T-cell (primary cell): ENCODE measurements at regions not wholly inside any gene's neighbourhood (a gene's known extent, or its start where the extent isn't known, plus 50 kb on each side); places are given as distances from the start of the nearest gene placed in this dataset.

Experiments used
- ATAC-seq, 4 experiments: fragments of 200-7000 bp in 3 of 4; fragments of 150-1000 bp in 1 of 4; cut with Tn5 transposase; replicated peaks in 1 of 4; 1 replicate in 3 of 4; 2 replicates in 1 of 4; pipeline ENCODE4 v1.10.0; 2021; ENCODE audit warnings: moderate library complexity in 3 of 4, mild to moderate bottlenecking in 2 of 4, moderate number of reproducible peaks in 1 of 4
- CTCF ChIA-PET, 2 donors: fragments of 300-600 bp; sonication (Branson Sonifier 250); formaldehyde crosslinking; loops; one replicate each; lab custom pipeline; 2022; ENCODE audit warnings: antibody characterized with exemption in 2 of 2; lab: Charles Lee
- POLR2A ChIA-PET, 2 donors: fragments of 300-600 bp; sonication (Branson Sonifier 250); formaldehyde crosslinking; loops; one replicate each; lab custom pipeline; 2022; ENCODE audit warnings: antibody characterized with exemption in 2 of 2; lab: Charles Lee
- DNase-seq, 35 experiments: peaks; one replicate each; pipeline versions ENCODE4 v3.0.0 to v3.0.0-alpha.2; 2013 to 2023
- H3K27ac ChIP-seq: one replicate; pipeline ENCODE4 v1.5.1; 2013; ENCODE audit warnings: low read length
- H3K27me3 ChIP-seq, 2 experiments: replicated peaks in 1 of 2; 1 replicate in 1 of 2; 2 replicates in 1 of 2; pipeline versions ENCODE4 v1.6.1 to v1.7.0; 2013; ENCODE audit warnings: low read length in 1 of 2, mixed read lengths in 1 of 2; ENCODE audit not compliant: control insufficient read depth in 2 of 2, insufficient read depth in 2 of 2; ENCODE audit errors: extremely low read depth in 1 of 2
- H3K36me3 ChIP-seq, 2 donors: 1 replicate in 1 of 2; 2 replicates in 1 of 2; pipeline versions ENCODE4 v1.6.1 to v1.7.0; 2013; ENCODE audit warnings: low read length in 1 of 2; ENCODE audit not compliant: control insufficient read depth in 2 of 2, insufficient read depth in 1 of 2; ENCODE audit errors: extremely low read depth in 1 of 2
- H3K4me1 ChIP-seq, 2 experiments: 1 replicate in 1 of 2; 2 replicates in 1 of 2; pipeline versions ENCODE4 v1.6.1 to v1.7.0; 2013; ENCODE audit warnings: low read length in 2 of 2, mixed read lengths in 1 of 2; ENCODE audit not compliant: insufficient read depth in 2 of 2, control insufficient read depth in 1 of 2; ENCODE audit errors: extremely low read depth in 1 of 2
- H3K4me3 ChIP-seq, 2 donors: 1 replicate in 1 of 2; 2 replicates in 1 of 2; pipeline versions ENCODE4 v1.5.1 to v1.7.0; 2013; ENCODE audit warnings: mild to moderate bottlenecking in 2 of 2, low read length in 1 of 2, moderate library complexity in 1 of 2; ENCODE audit not compliant: control insufficient read depth in 1 of 2; ENCODE audit errors: extremely low read depth in 1 of 2
- H3K9me3 ChIP-seq: 2 replicates; pipeline ENCODE4 v1.7.0; 2013
- H3K27ac Mint-ChIP-seq, 2 donors: one replicate each; pipeline ENCODE4 v1.8.0; 2020 to 2021; ENCODE audit warnings: mild to moderate bottlenecking in 2 of 2, mixed read lengths in 2 of 2
- H3K27me3 Mint-ChIP-seq, 2 donors: one replicate each; pipeline ENCODE4 v1.8.0; 2021 to 2022; ENCODE audit warnings: mixed read lengths in 2 of 2
- H3K36me3 Mint-ChIP-seq: one replicate; pipeline ENCODE4 v1.8.0; 2021; ENCODE audit warnings: mixed read lengths
- H3K4me1 Mint-ChIP-seq, 3 donors: one replicate each; pipeline ENCODE4 v1.8.0; 2020 to 2022; ENCODE audit warnings: mixed read lengths in 3 of 3, mild to moderate bottlenecking in 1 of 3
- H3K4me3 Mint-ChIP-seq, 3 donors: one replicate each; pipeline ENCODE4 v1.8.0; 2020 to 2022; ENCODE audit warnings: mild to moderate bottlenecking in 3 of 3, mixed read lengths in 3 of 3, moderate library complexity in 3 of 3
- H3K9me3 Mint-ChIP-seq, 3 donors: one replicate each; pipeline ENCODE4 v1.8.0; 2020 to 2022; ENCODE audit warnings: mixed read lengths in 3 of 3
- WGBS: methylation state at CpG from one replicate; pipeline ENCODE4 v1.1.5; 2013; ENCODE audit warnings: missing lambda C conversion rate; ENCODE audit not compliant: insufficient coverage; 5-methylcytosine and 5-hydroxymethylcytosine counted together

DNA sequence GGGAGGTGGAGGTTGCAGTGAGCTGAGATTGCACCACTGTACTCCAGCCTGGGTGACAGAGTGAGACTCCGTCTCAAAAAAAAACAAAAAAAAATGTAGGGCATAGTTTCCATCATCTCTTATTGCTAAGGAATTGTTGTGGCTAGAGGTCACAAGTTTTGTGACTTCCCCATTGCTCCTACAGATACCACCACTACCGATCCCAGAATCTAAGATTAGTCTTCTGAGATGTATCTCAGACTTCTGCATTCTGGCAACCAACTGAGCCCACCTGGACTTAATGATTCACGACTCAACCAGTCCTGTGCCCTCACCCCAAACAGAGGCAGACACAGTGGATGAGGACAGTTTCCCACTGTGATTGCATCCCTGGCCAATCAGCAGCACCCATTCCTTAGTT lies 148.9 kb downstream of the NECTIN1 start:
- DNase-seq = no peak
- Mint-ChIP-seq H3K9me3 (no peaks in the 10 kb centered on the region), H3K27me3 (peaks cover 53 to 54% of the 10 kb centered on the region in 2 donors), H3K27ac (no peak overlapping the region), H3K4me3 (no peak overlapping the region), H3K4me1 (peaks cover 0 to 10% (median 4%) of the 10 kb centered on the region in 3 donors), H3K36me3 (peaks cover 2% of the 10 kb centered on the region)
- ATAC-seq = no peak
- 45% methylated on average over 2 of the region's 3 CpGs for WGBS
- no peak overlapping the region for H3K4me3 ChIP-seq
- peaks cover 0 to 46% of the 10 kb centered on the region in 2 experiments for H3K27me3 ChIP-seq
- ChIA-PET CTCF (no interaction called here), POLR2A (no interaction called here)
- H3K9me3 ChIP-seq = no peaks in the 10 kb centered on the region
- H3K27ac ChIP-seq = no peak overlapping the region
- peaks cover 0 to 12% of the 10 kb centered on the region in 2 experiments for H3K4me1 ChIP-seq
- H3K36me3 ChIP-seq = no peaks in the 10 kb centered on the region

DNA sequence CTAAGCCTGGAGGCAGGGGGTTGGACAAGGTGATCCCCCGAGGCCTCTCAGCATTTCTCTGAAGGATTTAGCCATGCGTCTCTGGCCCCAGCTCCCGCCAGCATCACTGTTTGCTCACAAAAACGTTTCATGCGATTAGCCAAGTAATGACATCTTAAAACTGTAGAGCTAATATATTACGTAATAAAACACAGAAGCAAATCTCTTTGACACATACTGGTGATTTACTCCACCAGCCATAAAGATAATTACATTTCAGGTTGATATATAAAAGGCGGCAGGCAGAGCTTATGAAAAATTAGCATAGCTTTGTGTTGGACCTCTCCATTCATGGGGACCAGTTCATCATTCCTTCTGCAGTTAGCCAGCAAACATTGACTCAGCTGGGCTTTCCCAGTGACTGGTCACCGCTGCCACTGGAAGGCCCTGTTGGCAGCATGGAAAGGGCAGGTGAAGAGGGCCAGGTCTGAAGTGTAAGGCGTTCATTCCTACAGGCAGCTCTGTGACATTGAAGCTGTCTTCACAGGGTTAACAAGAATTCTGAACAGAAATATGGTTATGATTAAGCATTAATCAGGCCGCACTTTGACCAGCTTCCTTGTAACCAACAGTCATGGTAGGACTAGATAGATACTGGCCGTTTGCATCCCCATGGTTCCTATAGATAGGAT lies 150.3 kb downstream of the NECTIN1 start:
- H3K27ac ChIP-seq = no peak overlapping the region
- H3K36me3 ChIP-seq = no peaks in the 10 kb centered on the region
- CTCF ChIA-PET = interaction anchor here in 1 of 2 donors (0.6 kb wide), 1 partner anchor 10 kb away, joined by 5 read pairs; no protein-coding TSS in a partner anchor
- H3K4me3 ChIP-seq = no peak overlapping the region
- H3K9me3 ChIP-seq = no peaks in the 10 kb centered on the region
- Mint-ChIP-seq H3K36me3 (peaks cover 2% of the 10 kb centered on the region), H3K4me3 (no peak overlapping the region), H3K27ac (no peak overlapping the region), H3K4me1 (peaks cover 0 to 2% (median 0%) of the 10 kb centered on the region in 3 donors), H3K27me3 (peaks cover 44 to 51% of the 10 kb centered on the region in 2 donors), H3K9me3 (no peaks in the 10 kb centered on the region)
- WGBS = 85% methylated on average over 4 of the region's 11 CpGs
- POLR2A ChIA-PET = no interaction called here
- DNase-seq (no peak), ATAC-seq (no peak)
- H3K4me1 ChIP-seq = no peaks in the 10 kb centered on the region
- H3K27me3 ChIP-seq = peaks cover 0 to 32% of the 10 kb centered on the region in 2 experiments

- Histone ChIP-seq H3K4me3 (no peak overlapping the region), H3K36me3 (no peaks in the 10 kb centered on the region), H3K4me1 (no peaks in the 10 kb centered on the region), H3K9me3 (no peaks in the 10 kb centered on the region), H3K27ac (no peak overlapping the region), H3K27me3 (peaks cover 0 to 25% of the 10 kb centered on the region in 2 experiments)
- H3K27ac Mint-ChIP-seq = no peak overlapping the region
- H3K36me3 Mint-ChIP-seq = peaks cover 2% of the 10 kb centered on the region
- H3K9me3 Mint-ChIP-seq = no peaks in the 10 kb centered on the region
- no peaks in the 10 kb centered on the region for H3K4me1 Mint-ChIP-seq
- POLR2A ChIA-PET = interaction anchor here in 1 of 2 donors (0.5 to 0.6 kb wide), 2 partner anchors 103 to 154 kb away, joined by 3 to 10 read pairs; no protein-coding TSS in a partner anchor
- no peak overlapping the region for H3K4me3 Mint-ChIP-seq
- ATAC-seq (no peak), DNase-seq (no peak)
- CTCF ChIA-PET = no interaction called here
- 13% methylated on average over 1 of the region's 1 CpG for WGBS
- peaks cover 15 to 25% of the 10 kb centered on the region in 2 donors for H3K27me3 Mint-ChIP-seq
These were observed 150.9 kb upstream of the THY1 start for GRCh38 chr11:119573858-119574257.

GRCh38 chr11:119572481-119573424 lies 149.8 kb upstream of the THY1 start:
- Mint-ChIP-seq H3K9me3 (no peaks in the 10 kb centered on the region), H3K36me3 (peaks cover 2% of the 10 kb centered on the region), H3K4me1 (no peaks in the 10 kb centered on the region), H3K4me3 (no peak overlapping the region), H3K27me3 (peaks cover 14 to 25% of the 10 kb centered on the region in 2 donors), H3K27ac (no peak overlapping the region)
- ATAC-seq (no peak), DNase-seq (no peak)
- Histone ChIP-seq H3K36me3 (no peaks in the 10 kb centered on the region), H3K4me3 (no peak overlapping the region), H3K27me3 (peaks cover 0 to 21% of the 10 kb centered on the region in 2 experiments), H3K4me1 (no peaks in the 10 kb centered on the region), H3K27ac (no peak overlapping the region), H3K9me3 (no peaks in the 10 kb centered on the region)
- WGBS = 81% methylated on average over 3 of the region's 13 CpGs
- ChIA-PET POLR2A (no interaction called here), CTCF (no interaction called here)

- H3K4me3 ChIP-seq = no peak overlapping the region
- Mint-ChIP-seq H3K27me3 (peaks cover 9 to 15% of the 10 kb centered on the region in 2 donors), H3K9me3 (no peaks in the 10 kb centered on the region), H3K27ac (no peak overlapping the region), H3K36me3 (no peaks in the 10 kb centered on the region), H3K4me1 (no peaks in the 10 kb centered on the region), H3K4me3 (no peak overlapping the region)
- ATAC-seq = no peak
- peaks cover 0 to 20% of the 10 kb centered on the region in 2 experiments for H3K27me3 ChIP-seq
- 50% methylated on average over 2 of the region's 3 CpGs for WGBS
- H3K4me1 ChIP-seq = no peaks in the 10 kb centered on the region
- no peak for DNase-seq
- H3K27ac ChIP-seq = no peak overlapping the region
- ChIA-PET CTCF (no interaction called here), POLR2A (no interaction called here)
- H3K9me3 ChIP-seq = no peaks in the 10 kb centered on the region
- H3K36me3 ChIP-seq = no peaks in the 10 kb centered on the region
These were observed 148.3 kb upstream of the THY1 start for GRCh38 chr11:119571311-119571710.

DNA sequence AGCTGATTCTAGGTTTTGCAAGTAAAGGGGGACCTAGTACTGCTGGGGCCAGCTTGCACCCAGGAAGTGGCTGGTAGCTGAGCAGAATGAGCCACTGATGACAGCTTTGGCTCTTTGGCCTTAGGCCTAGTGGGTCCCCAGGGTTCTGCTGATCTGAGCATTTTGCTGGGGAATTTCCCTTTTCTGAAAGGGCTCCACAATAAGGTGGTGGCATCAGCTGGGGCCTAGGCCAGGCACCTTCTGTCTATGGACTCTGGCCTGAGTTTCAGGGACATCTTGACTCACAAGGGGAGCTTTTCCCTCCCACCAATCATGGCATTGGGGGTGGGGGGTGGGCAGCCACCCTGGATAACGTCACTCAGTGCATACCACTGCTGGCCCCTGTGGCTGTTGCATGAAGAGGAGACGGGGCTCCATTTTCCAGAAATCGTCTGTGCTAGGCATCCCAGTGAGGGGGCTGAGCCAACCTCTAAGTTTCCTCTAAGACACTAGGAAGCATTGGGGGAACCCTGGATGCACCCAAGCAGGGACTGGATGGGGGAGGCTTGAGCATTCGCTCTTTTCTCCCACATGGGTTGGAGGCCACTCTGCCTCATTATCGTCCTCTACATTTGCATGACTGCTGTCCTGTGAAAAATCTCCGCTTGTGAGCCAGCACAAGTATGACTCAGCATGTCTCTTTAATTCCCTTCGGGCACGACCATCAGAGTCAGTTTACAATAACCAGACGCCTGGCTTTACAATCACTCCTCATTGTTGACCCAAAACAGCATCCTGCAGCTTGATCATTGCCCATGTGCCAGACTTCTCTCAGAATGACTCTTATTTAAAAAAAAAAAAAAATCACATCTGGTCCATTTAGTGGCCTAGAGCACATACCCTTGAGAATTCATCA lies 145.0 kb upstream of the THY1 start:
- ATAC-seq (no peak), DNase-seq (no peak)
- POLR2A ChIA-PET = interaction anchor here in 1 of 2 donors (0.7 kb wide), 1 partner anchor 8 kb away, joined by 4 read pairs; no protein-coding TSS in a partner anchor
- Histone ChIP-seq H3K36me3 (no peaks in the 10 kb centered on the region), H3K9me3 (no peaks in the 10 kb centered on the region), H3K27ac (no peak overlapping the region), H3K4me1 (no peaks in the 10 kb centered on the region), H3K4me3 (no peak overlapping the region), H3K27me3 (peaks cover 3 to 13% of the 10 kb centered on the region in 2 experiments)
- Mint-ChIP-seq H3K4me1 (no peaks in the 10 kb centered on the region), H3K27me3 (peaks cover 4 to 5% of the 10 kb centered on the region in 2 donors), H3K27ac (no peak overlapping the region), H3K9me3 (peaks cover under 1 to 4% (median 2%) of the 10 kb centered on the region in 3 donors), H3K36me3 (no peaks in the 10 kb centered on the region), H3K4me3 (no peak overlapping the region)
- CTCF ChIA-PET = no interaction called here
- WGBS = 92% methylated on average over 7 of the region's 9 CpGs
